OCI-LY3 (cell line): ENCODE measurements at regions not wholly inside any gene's neighbourhood (a gene's known extent, or its start where the extent isn't known, plus 50 kb on each side); places are given as distances from the start of the nearest gene placed in this dataset.

Source experiments
- H2AFZ ChIP-seq: fragments of 200-600, 300-600 bp; shearing (Covaris generic); 2 replicates; pipeline ENCODE4 v1.6.0; 2014; ENCODE audit warnings: antibody characterized with exemption, low read depth, low read length
- H3K27ac ChIP-seq: fragments of 200-600, 300-600 bp; sonication (generic); 2 replicates; pipeline ENCODE4 v1.5.1; 2014; ENCODE audit warnings: mild to moderate bottlenecking, low read length, moderate library complexity, mixed read lengths
- H3K27me3 ChIP-seq: fragments of 200-600, 300-600 bp; sonication (generic); 2 replicates; pipeline ENCODE4 v1.6.1; 2014; ENCODE audit warnings: low read depth, low read length, mixed read lengths
- H3K36me3 ChIP-seq: fragments of 200-600, 300-600 bp; sonication (generic); replicated peaks from 2 replicates; pipeline ENCODE3; 2014; ENCODE audit warnings: low read depth, low read length, mixed read lengths
- H3K4me1 ChIP-seq: fragments of 300-600, 200-600 bp; sonication (generic); 2 replicates; pipeline ENCODE4 v1.6.1; 2014; ENCODE audit warnings: low read length, mixed read lengths
- H3K4me2 ChIP-seq: fragments of 200-600, 300-600 bp; sonication (generic); 2 replicates; pipeline ENCODE4 v1.6.1; 2014; ENCODE audit warnings: low read length, mixed read lengths
- H3K4me3 ChIP-seq: fragments of 300-600, 200-600 bp; sonication (generic); 2 replicates; pipeline ENCODE4 v1.5.1; 2014; ENCODE audit warnings: antibody characterized with exemption, mild to moderate bottlenecking, low read length, moderate library complexity
- H3K79me2 ChIP-seq: fragments of 300-600, 200-600 bp; shearing (Covaris generic); 2 replicates; pipeline ENCODE4 v1.6.1; 2014; ENCODE audit warnings: mild to moderate bottlenecking, low read length, mixed read lengths
- H3K9ac ChIP-seq: fragments of 300-600, 200-600 bp; shearing (Covaris generic); 2 replicates; pipeline ENCODE4 v1.6.0; 2014; ENCODE audit warnings: mild to moderate bottlenecking, low read length, moderate library complexity
- H3K9me3 ChIP-seq: fragments of 200-600, 300-600 bp; shearing (Covaris generic); 2 replicates; pipeline ENCODE4 v1.6.1; 2014; ENCODE audit warnings: low read length, mixed read lengths; ENCODE audit not compliant: insufficient read depth
- H4K20me1 ChIP-seq: fragments of 200-600, 300-600 bp; sonication (generic); 2 replicates; pipeline ENCODE4 v1.6.1; 2016; ENCODE audit warnings: low read length, mixed read lengths; ENCODE audit not compliant: insufficient read depth
- EZH2phosphoT487 ChIP-seq: fragments of 200-600 bp; shearing (Covaris generic); IDR thresholded peaks from 2 replicates; pipeline ENCODE4 v1.6.1; 2018; ENCODE audit warnings: antibody characterized with exemption, mixed run types, low read depth
- TF ChIP-seq, protein P1 (sequence below): fragments of 200-600, 300-600 bp; sonication (generic); IDR thresholded peaks from 2 replicates; pipeline ENCODE4 v1.5.1; 2014; ENCODE audit warnings: antibody characterized with exemption, low read length, low read depth

DNA sequence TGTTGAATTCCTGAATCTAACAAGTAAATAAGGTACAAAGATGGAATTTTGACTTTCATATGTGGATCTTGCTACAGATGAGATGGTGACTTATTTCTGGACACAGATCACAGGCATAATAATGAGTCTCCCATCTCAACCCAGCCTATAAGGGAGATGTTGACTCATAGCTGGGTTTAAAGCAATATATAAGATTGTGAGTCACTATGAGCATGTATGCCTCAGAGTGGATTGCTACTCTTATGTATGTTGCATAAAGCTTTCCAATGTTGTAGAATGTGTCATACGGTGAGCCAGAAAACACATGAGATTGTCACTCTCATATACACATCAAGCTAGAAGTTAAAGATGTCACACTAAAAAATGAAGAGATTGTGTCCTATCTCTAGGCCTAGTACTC lies 884.3 kb upstream of the TSPY4 start:
- Histone ChIP-seq H3K4me1 (no peaks in the 10 kb centered on the region), H4K20me1 (no peaks in the 10 kb centered on the region), H2AFZ (no peak overlapping the region), H3K27ac (no peak overlapping the region), H3K36me3 (no peaks in the 10 kb centered on the region), H3K9ac (no peak overlapping the region), H3K4me2 (no peak overlapping the region), H3K79me2 (no peaks in the 10 kb centered on the region), H3K27me3 (no peaks in the 10 kb centered on the region), H3K4me3 (no peak overlapping the region), H3K9me3 (no peaks in the 10 kb centered on the region)
- no peak for TF ChIP-seq EZH2phosphoT487
- TF ChIP-seq, protein P1, sequence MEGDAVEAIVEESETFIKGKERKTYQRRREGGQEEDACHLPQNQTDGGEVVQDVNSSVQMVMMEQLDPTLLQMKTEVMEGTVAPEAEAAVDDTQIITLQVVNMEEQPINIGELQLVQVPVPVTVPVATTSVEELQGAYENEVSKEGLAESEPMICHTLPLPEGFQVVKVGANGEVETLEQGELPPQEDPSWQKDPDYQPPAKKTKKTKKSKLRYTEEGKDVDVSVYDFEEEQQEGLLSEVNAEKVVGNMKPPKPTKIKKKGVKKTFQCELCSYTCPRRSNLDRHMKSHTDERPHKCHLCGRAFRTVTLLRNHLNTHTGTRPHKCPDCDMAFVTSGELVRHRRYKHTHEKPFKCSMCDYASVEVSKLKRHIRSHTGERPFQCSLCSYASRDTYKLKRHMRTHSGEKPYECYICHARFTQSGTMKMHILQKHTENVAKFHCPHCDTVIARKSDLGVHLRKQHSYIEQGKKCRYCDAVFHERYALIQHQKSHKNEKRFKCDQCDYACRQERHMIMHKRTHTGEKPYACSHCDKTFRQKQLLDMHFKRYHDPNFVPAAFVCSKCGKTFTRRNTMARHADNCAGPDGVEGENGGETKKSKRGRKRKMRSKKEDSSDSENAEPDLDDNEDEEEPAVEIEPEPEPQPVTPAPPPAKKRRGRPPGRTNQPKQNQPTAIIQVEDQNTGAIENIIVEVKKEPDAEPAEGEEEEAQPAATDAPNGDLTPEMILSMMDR = no peak

DNA sequence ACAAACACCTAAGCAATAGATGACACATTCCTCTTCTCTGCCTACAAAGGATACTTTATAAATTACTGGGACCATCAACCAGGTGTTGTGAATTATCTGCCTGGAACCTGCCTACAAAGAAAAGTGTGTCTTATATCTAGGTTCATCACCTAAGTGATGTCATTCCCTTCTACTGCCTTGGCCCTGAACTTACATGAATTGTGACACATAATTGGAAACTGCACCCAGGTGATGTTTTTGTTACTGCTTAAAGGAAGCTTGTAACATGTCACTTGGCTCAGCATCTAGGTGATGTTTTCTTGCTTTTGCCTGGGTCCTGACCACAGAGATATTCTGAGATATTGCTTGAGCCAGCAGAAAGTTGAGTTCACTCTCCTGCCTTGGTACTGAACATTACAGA lies 870.5 kb upstream of the TSPY4 start:
- H3K4me3 ChIP-seq = no peak overlapping the region
- H3K4me2 ChIP-seq = no peak overlapping the region
- no peak for TF ChIP-seq EZH2phosphoT487
- TF ChIP-seq, protein P1 = no peak
- H3K4me1 ChIP-seq = no peaks in the 10 kb centered on the region
- no peaks in the 10 kb centered on the region for H3K36me3 ChIP-seq
- H3K9ac ChIP-seq = no peak overlapping the region
- no peaks in the 10 kb centered on the region for H3K27me3 ChIP-seq
- no peaks in the 10 kb centered on the region for H4K20me1 ChIP-seq
- H3K9me3 ChIP-seq = no peaks in the 10 kb centered on the region
- H3K27ac ChIP-seq = no peak overlapping the region
- no peaks in the 10 kb centered on the region for H3K79me2 ChIP-seq
- no peak overlapping the region for H2AFZ ChIP-seq

DNA sequence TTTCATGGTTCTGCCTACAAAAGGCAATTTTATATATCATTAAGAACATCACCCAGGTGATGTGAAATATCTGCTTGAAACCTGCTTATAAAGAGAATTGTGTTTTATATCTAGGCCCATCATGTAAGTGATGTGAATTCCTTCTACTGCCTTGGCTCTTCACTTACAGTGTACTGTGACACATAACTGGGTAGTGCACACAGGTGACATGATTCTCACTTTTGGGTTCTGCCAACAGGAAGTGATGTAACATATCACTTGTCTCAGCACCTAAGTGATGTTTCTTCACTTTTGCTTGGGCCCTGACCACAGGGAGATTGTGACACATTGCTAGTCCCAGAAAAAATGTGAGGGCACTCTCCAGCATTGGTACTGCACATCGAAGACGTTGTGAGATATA lies 867.0 kb upstream of the TSPY4 start:
- no peak overlapping the region for H3K27ac ChIP-seq
- no peak overlapping the region for H2AFZ ChIP-seq
- no peak overlapping the region for H3K4me3 ChIP-seq
- H3K79me2 ChIP-seq = no peaks in the 10 kb centered on the region
- TF ChIP-seq EZH2phosphoT487 = no peak
- TF ChIP-seq, protein P1 = no peak
- no peaks in the 10 kb centered on the region for H3K27me3 ChIP-seq
- no peaks in the 10 kb centered on the region for H4K20me1 ChIP-seq
- no peaks in the 10 kb centered on the region for H3K9me3 ChIP-seq
- H3K36me3 ChIP-seq = no peaks in the 10 kb centered on the region
- no peak overlapping the region for H3K9ac ChIP-seq
- H3K4me2 ChIP-seq = no peak overlapping the region
- H3K4me1 ChIP-seq = no peaks in the 10 kb centered on the region

DNA sequence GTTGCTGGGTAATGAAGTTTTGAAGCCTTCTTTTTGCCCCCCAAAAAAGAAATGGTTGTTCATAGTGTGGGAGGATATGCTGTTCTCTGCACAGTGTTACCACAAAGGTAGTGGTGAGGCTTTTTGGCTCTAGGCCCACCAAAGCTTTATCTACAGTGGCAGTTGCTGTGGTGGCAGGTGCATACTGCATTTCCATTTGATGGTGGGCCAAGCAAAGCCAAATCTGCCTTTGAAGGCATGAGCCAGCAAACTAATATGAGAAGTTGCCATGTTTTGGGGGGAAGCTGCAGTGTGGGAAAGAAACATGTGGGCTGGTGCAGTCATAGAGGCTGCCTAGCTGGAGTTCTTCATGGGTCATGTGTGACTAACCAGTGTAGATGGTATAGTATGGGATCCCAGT lies 858.1 kb upstream of the TSPY4 start:
- Histone ChIP-seq H4K20me1 (no peaks in the 10 kb centered on the region), H3K9ac (no peak overlapping the region), H2AFZ (no peak overlapping the region), H3K79me2 (no peaks in the 10 kb centered on the region), H3K4me3 (no peak overlapping the region), H3K9me3 (no peaks in the 10 kb centered on the region), H3K27me3 (no peaks in the 10 kb centered on the region), H3K27ac (no peak overlapping the region), H3K4me1 (no peaks in the 10 kb centered on the region), H3K36me3 (no peaks in the 10 kb centered on the region), H3K4me2 (no peak overlapping the region)
- TF ChIP-seq, protein P1 = no peak
- no peak for TF ChIP-seq EZH2phosphoT487
